ENCODE measurements at regions not wholly inside any gene's neighbourhood (a gene's known extent, or its start where the extent isn't known, plus 50 kb on each side); places are given as distances from the start of the nearest gene placed in this dataset.

DNA sequence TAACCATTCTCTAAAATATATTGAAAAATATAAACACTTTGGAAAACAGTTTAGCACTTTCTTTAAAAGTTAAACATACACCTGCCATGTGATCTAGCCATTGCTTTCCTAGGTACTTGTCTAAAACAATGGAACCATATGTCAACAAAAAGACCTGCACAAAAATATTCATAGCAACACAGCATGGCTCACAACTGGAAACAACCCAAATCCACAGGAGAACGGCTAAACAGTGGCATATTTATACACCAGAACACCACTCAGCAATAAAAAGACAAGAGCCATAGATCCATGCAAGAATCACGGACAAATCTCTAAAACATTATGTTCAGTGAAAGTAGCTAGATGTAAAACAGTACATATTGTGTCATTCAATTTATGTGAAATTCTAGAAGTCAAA is 221.3 kb upstream of the UBE2E2 start:
- no peak overlapping the region for H3K4me3 ChIP-seq (ENCODE audit: low read length)
- no peak for DNase-seq (ENCODE audit: low read depth)
- TF ChIP-seq, protein P1, sequence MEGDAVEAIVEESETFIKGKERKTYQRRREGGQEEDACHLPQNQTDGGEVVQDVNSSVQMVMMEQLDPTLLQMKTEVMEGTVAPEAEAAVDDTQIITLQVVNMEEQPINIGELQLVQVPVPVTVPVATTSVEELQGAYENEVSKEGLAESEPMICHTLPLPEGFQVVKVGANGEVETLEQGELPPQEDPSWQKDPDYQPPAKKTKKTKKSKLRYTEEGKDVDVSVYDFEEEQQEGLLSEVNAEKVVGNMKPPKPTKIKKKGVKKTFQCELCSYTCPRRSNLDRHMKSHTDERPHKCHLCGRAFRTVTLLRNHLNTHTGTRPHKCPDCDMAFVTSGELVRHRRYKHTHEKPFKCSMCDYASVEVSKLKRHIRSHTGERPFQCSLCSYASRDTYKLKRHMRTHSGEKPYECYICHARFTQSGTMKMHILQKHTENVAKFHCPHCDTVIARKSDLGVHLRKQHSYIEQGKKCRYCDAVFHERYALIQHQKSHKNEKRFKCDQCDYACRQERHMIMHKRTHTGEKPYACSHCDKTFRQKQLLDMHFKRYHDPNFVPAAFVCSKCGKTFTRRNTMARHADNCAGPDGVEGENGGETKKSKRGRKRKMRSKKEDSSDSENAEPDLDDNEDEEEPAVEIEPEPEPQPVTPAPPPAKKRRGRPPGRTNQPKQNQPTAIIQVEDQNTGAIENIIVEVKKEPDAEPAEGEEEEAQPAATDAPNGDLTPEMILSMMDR (conservative IDR thresholded peaks at IDR 0.05; ENCODE audit: low read depth, low read length) = no peak

DNA sequence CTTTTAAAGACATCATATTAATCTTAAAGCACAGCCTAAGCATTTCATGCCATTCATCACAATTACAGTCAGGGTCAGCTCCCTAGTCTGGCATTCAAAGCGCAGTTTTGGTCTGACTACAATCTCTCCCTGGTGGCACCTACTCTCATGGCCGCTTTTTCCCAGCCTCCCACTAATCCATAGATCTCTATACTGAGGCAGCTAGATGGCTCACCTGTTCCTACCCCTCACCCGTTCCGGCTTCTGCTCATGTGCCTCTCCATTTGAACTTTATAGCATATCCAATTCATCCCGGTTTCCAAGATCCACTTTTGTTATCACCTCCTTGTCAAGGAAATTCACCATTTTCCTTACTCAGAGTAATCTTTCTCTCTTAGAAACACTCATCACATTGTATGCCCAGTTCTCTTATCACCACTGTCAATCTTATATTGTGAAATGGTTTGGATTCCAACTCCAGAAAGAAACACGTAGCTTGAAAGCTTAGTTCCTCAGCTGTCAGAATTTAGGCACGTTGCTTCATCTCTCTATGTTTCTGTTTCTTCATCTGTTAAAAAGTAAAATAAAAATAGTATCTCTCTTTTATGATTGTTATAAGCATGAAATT is 220.0 kb upstream of the UBE2E2 start:
- DNase-seq (ENCODE audit: low read depth) = no peak
- no peak overlapping the region for H3K4me3 ChIP-seq (ENCODE audit: low read length)
- TF ChIP-seq, protein P1 (conservative IDR thresholded peaks at IDR 0.05; ENCODE audit: low read depth, low read length) = no peak

DNA sequence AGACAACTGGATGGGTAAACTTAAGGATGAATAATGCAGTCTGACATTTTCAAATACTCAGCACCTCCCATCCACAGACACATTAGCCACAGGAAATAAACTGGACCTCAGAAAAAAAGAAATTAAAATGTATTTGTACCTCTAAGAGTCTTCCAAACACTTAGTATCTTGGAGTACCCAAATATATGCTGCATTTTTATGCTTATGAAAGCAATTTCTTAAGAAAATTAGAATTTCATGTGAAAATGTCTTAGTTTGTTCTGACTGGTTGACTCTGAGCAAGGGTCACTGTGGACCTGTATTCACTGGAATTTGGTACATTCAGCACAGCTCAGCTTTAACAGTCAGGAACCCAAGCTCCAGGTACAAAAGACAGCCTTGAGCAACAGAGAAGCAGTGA is 216.2 kb upstream of the UBE2E2 start:
- DNase-seq (ENCODE audit: low read depth) = no peak
- TF ChIP-seq, protein P1 (conservative IDR thresholded peaks at IDR 0.05; ENCODE audit: low read depth, low read length) = no peak
- no peak overlapping the region for H3K4me3 ChIP-seq (ENCODE audit: low read length)

DNA sequence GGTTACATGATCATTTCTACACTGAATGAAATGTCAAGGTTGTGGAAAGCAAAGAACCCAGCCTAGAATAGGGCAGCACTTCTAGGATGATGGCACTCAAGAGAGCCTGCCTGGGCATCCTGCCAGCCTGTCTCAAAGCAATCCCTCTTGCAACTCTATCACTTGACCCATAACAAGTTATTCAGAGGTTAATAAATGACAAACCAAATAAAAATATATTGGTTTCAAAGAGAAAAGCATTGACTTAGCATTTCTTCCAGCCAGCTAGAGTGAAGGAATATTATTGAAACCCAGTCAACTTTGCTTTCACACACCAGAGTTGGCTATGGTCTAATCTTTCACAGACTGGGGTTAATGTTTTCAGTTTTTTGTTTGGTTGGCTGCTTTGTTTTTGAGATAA is 214.6 kb upstream of the UBE2E2 start:
- DNase-seq (ENCODE audit: low read depth) = no peak
- no peak overlapping the region for H3K4me3 ChIP-seq (ENCODE audit: low read length)
- TF ChIP-seq, protein P1 (conservative IDR thresholded peaks at IDR 0.05; ENCODE audit: low read depth, low read length) = no peak

DNA sequence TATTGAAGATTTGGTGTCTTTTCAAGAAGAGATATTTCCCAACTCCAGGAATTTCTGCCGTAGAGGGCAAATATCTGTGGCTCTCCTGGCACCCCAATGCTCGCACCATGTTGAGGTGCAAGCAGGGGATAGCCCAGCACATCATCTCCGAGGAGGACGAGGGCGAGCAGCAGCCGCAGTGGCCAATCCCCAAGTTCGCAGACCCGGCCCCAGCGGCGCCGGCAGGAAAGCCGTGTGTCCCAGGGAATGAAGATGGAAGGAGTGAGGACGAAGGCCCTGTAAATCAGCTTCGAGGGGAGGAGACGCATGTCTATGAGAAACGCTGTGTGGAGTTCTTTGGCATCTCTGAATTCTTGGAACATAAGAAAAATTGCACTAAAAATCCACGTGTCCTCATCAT is 213.4 kb upstream of the UBE2E2 start:
- no peak for DNase-seq (ENCODE audit: low read depth)
- TF ChIP-seq, protein P1 (conservative IDR thresholded peaks at IDR 0.05; ENCODE audit: low read depth, low read length) = no peak
- H3K4me3 ChIP-seq (ENCODE audit: low read length) = no peak overlapping the region

DNA sequence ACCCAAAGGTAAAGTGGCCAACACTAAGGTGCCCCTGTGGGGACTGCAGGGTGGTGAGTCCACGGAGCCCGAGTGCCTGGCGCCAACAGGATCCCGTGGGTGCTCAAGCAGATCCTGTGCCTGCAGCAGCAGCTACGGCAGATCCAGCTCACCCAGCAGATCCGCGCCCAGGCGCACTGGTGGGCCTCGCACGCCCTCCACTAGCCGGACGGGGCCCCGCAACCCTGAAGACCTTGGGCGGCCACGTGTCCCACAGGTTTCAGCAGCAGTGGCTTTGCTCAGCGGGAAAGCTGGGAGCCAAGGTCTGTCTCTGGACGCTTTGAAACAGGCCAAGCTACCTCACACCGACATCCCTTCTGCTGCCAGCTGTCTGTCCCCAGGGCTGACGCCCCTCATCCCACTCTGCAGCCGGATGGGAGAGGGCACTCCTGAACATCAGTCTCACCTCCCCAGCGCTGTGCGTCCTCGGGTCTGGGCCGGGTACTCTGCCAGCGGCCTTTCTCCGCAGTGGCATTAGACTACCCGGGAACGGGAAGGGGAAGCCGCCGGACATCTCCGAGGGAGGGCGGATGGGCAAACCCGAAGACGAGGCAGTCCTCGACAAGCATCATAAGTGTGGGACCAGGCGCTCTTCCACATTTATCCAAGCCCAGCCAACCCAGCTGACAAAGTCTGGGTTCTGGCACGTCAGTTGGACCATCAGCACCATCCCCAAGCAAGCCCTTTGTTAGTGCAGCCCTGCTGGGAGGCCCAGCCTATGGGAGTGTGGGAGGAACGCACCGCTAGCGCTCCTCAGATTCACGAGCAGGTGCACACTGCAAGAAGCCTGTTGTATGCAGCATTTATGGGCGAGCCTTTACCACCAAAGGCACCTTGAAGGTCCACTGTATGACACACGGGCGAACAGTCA is 212.6 kb upstream of the UBE2E2 start:
- TF ChIP-seq, protein P1 (conservative IDR thresholded peaks at IDR 0.05; ENCODE audit: low read depth, low read length) = no peak
- no peak for DNase-seq (ENCODE audit: low read depth)

DNA sequence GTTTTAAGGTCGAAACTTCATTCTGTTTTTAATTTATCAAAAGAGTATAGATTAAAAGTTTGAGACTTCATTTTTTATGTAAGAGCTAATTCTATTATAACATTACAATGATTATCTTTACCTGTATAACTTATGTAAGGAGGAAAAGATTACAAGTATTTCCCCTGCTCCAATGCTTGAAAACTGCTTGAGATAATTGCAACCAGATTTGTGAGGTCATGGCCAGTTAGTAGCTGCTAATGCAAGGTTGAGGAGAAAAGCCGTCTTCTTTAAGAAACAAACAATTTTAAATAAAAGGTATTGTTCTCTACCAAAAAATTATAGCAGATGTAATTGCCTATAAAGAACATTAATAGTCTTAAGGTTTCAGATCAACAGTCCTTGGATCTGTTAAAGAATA is 208.3 kb upstream of the UBE2E2 start:
- DNase-seq (ENCODE audit: low read depth) = no peak
- H3K4me3 ChIP-seq (ENCODE audit: low read length) = no peak overlapping the region
- TF ChIP-seq, protein P1 (conservative IDR thresholded peaks at IDR 0.05; ENCODE audit: low read depth, low read length) = no peak

More for the DNA sequence above, 212.6 kb upstream of the UBE2E2 start:
- no peak overlapping the region for H3K4me3 ChIP-seq (ENCODE audit: low read length)
